HG03342 (cell line): ENCODE measurements at regions not wholly inside any gene's neighbourhood (a gene's known extent, or its start where the extent isn't known, plus 50 kb on each side); places are given as distances from the start of the nearest gene placed in this dataset.
A peak's percentile ranks its signal among the peaks of the same experiment; 100 is the strongest.
"Not testable (repeated sequence)": the region's sequence is repeated elsewhere in the genome, so short reads cannot be mapped to it uniquely, and the experiment has no call there.

Experiments used
- ATAC-seq: cut with Tn5 transposase; IDR thresholded peaks from one replicate; pipeline ENCODE4 v1.9.1; 2021; ENCODE audit warnings: mild to moderate bottlenecking, moderate library complexity; ENCODE audit not compliant: unreplicated experiment

- not testable (repeated sequence) for ATAC-seq
These were observed 81.6 kb downstream of the P2RY10 start for GRCh38 chrX:79026742-79027141.

DNA sequence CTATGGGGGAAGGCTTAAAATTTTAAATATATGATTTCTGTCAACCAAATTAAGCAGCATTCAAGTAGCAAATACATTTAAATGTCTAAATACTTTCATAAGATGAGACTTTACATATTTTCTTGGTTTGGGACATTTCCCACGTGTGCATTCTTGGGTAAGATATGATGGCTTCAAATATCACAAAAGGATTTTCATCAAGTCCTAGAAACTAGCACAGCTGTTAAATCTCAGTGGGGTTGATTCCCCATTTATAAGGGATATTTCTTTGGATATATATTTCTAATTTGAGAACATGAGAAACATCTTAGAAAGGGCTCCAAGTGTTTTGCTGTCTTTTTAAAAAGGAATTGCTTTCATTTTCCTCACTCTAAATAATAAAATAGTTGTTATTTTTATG is 90.2 kb downstream of the P2RY10 start:
- no peak for ATAC-seq

DNA sequence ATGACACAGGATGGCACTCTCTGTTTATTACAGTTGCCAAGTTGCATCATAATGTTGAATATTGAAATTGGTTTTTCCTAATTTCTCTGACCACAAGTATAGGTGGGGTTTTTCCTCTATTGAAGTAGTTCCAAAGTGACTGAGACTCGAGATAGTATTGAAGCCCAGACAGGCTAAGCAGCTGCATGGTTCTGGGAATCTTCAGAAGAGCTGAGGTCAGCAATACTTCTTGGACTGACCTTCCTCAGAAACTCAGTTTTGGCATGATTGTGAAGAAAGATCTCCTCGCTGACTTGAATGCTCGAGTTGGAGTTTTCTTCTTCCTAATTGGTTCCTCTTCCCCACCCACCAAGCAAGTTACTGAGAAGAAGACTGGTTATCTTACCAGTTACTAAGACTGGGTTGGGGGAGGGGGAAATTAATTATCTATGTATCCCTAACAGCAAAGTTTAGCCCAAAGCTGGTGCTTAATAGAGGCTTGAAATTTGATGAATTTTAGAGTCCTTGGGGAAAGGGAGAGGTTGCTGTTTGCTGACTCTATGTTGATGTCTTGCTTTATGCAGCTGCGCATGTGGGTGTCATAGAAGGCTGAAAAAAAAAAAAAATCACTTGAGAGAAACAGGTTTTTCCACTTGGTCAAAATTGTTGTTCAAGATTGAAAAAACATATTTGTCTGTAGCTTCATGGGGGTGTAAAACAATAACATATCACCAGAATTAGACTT is 91.1 kb downstream of the P2RY10 start:
- ATAC-seq = no peak

DNA sequence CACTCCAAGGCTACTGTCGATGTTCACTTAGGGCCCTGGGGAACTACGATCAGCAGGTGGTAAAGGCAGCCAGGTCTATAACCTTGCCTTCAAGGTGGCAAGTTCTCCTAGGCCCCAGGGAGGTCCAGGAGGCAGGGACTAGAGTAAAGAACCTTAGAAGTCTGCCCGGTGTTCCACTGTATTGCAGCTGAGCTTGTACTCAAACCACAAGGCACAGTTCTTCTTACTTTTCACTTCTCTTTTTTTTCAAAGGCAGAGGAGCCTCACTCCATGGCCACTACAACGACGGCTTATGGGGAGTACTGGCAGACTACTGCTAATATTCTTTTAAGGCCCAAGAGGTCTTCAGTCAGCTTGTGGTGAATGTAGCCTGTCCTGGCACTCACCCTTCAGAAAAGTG is 78.8 kb upstream of the GPR174 start:
- peak; percentile 94 for ATAC-seq

DNA sequence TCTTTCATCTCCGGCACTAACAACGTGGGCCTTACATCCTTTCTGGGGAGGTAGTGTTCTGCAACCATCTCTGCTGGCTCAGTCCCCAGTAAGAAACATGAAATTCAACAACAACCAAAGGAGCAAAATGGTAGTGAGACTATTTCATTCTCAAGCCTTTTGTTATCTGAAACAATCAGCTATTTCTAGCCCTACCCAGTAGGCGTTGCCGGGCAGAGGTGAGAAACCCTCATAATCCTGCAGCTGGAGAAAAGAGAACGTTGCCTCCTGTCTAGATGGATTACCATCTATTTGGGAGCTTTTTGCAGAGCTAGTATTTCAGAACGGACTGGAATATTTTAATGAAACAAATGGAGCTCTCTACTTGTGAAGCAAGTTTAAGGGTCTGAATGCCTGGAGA is 66.4 kb upstream of the GPR174 start:
- no peak for ATAC-seq

DNA sequence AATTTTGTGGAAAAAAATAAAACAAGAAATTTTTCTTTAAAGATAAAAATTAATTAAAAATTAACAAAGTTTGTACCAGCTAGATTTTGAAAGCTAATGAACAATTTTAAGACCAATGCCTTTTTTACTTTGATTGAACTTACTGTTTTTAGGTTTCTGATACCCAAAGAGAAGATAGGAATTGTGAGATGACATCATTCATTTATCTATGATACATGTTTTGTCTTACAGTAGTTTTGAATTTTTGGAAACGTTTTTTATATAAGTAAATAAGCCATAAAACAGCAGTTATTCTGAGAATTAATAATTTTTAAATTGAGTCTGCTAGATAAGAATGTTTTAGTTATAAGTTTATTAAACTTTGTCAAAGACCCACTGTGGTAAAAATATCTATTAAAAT is 65.0 kb upstream of the GPR174 start:
- ATAC-seq = no peak

DNA sequence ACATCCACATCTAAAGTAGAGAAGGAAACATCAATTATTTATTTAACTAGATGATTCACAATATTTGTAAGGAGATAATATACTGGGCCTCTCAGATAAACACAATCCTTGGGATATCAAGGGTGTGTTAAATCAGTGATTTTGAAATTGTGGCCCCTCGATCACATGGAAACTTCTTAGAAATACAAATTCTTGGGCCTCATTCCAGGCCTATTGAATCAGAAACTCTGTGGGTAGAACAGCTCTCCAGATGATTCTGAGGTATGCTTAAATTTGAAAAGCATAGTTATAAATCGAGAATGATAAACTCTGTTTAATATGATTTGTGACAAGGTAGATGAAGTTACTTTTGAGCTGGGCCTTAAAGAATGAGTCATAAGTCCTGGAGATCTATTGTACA is 64.3 kb upstream of the GPR174 start:
- no peak for ATAC-seq

- ATAC-seq = peak; percentile 89
These were observed 62.5 kb upstream of the GPR174 start for GRCh38 chrX:79081895-79082512.

- ATAC-seq = no peak
These were observed 61.6 kb upstream of the GPR174 start for GRCh38 chrX:79082899-79083298.

- ATAC-seq = no peak
These were observed 59.6 kb upstream of the GPR174 start for GRCh38 chrX:79084923-79085322.

- ATAC-seq = no peak
These were observed 54.4 kb upstream of the GPR174 start for GRCh38 chrX:79089896-79090584.

DNA sequence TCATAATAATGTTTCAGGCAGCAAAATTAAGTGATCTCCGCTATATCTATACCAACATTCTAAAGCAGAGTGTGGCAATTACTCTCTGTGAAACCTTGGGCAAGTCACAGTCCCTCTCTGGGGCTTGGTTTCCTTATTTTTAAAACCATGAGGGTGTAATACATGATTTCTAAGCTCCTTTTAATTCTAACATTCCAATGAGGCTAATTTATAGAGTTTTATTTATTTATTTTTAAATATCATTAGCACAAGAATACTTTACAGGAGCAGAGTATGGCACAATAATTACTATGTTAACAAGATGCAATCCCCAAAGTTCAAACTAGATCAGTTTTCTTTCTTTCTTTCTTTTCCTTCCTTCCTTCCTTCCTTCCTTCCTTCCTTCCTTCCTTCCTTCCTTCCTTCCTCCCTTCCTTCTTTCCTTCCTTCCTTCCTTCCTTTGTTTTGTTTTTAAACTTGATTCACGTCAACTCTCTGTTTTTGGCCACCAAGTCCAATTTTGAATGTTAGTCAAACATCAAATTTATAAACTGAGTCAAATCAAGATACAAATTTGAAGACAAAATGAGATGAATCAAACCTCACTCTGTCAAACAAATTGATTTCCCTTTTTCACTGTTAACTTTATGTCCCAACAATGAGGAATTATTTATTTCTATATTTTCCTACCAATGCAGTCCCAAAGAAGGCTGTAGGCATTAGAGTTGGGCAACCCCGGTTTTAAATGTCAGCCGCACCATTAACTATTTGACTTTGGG is 50.2 kb upstream of the GPR174 start:
- ATAC-seq = no peak
